Common myeloid progenitor, CD34-positive (primary cell): ENCODE measurements at regions not wholly inside any gene's neighbourhood (a gene's known extent, or its start where the extent isn't known, plus 50 kb on each side); places are given as distances from the start of the nearest gene placed in this dataset.
A peak's percentile ranks its signal among the peaks of the same experiment; 100 is the strongest.

Source experiments
- CTCF ChIA-PET: fragments of 350-600 bp; sonication (Branson Sonifier 250); formaldehyde crosslinking; loops from one replicate; lab custom pipeline; 2021; ENCODE audit warnings: antibody characterized with exemption; lab: Charles Lee
- POLR2A ChIA-PET: fragments of 350-600 bp; sonication (Branson Sonifier 250); formaldehyde crosslinking; loops from one replicate; lab custom pipeline; 2021; ENCODE audit warnings: antibody characterized with exemption; lab: Charles Lee
- DNase-seq, 3 donors: peaks; one replicate each; pipeline versions ENCODE4 v3.0.0 to v3.0.0-alpha.2; 2013
- H3K27ac ChIP-seq, 2 experiments: 1 replicate in 1 of 2; 2 replicates in 1 of 2; pipeline ENCODE4 v1.7.0; 2013; ENCODE audit warnings: inconsistent platforms in 2 of 2, low read length in 2 of 2, mild to moderate bottlenecking in 2 of 2, low read depth in 1 of 2, moderate library complexity in 1 of 2; ENCODE audit not compliant: severe bottlenecking in 2 of 2, insufficient read depth in 1 of 2, poor library complexity in 1 of 2
- H3K27me3 ChIP-seq, 5 experiments: replicated peaks in 2 of 5; 1 replicate in 3 of 5; 2 replicates in 2 of 5; pipeline versions ENCODE4 v1.6.1 to v1.7.0; 2013; ENCODE audit warnings: low read length in 4 of 5, mild to moderate bottlenecking in 2 of 5, moderate library complexity in 2 of 5, inconsistent platforms in 1 of 5; ENCODE audit not compliant: insufficient read depth in 5 of 5, control insufficient read depth in 4 of 5
- H3K36me3 ChIP-seq, 4 experiments: 1 replicate in 2 of 4; 2 replicates in 2 of 4; pipeline versions ENCODE4 v1.6.1 to v1.7.0; 2013; ENCODE audit warnings: low read length in 3 of 4, control low read depth in 1 of 4, mild to moderate bottlenecking in 1 of 4; ENCODE audit not compliant: control insufficient read depth in 4 of 4, insufficient read depth in 4 of 4
- H3K4me1 ChIP-seq, 4 experiments: 1 replicate in 3 of 4; 2 replicates in 1 of 4; pipeline versions ENCODE4 v1.6.1 to v1.7.1; 2013; ENCODE audit warnings: low read length in 3 of 4, mild to moderate bottlenecking in 3 of 4, control low read depth in 1 of 4, inconsistent platforms in 1 of 4, moderate library complexity in 1 of 4; ENCODE audit not compliant: control insufficient read depth in 4 of 4, insufficient read depth in 4 of 4; ENCODE audit errors: control extremely low read depth in 1 of 4
- H3K4me3 ChIP-seq, 7 experiments: 1 replicate in 4 of 7; 2 replicates in 3 of 7; pipeline versions ENCODE4 v1.5.1 to v1.7.0; 2013; ENCODE audit warnings: mild to moderate bottlenecking in 7 of 7, low read length in 6 of 7, moderate library complexity in 6 of 7, inconsistent platforms in 2 of 7, low read depth in 2 of 7, control low read depth in 1 of 7; ENCODE audit not compliant: insufficient read depth in 4 of 7, control insufficient read depth in 1 of 7; ENCODE audit errors: extremely low read depth in 1 of 7
- H3K9me3 ChIP-seq, 5 experiments: 1 replicate in 4 of 5; 2 replicates in 1 of 5; pipeline versions ENCODE4 v1.6.1 to v1.7.1; 2013; ENCODE audit warnings: low read length in 4 of 5, mild to moderate bottlenecking in 2 of 5, inconsistent platforms in 1 of 5, low read depth in 1 of 5, moderate library complexity in 1 of 5; ENCODE audit not compliant: control insufficient read depth in 4 of 5, insufficient read depth in 2 of 5; ENCODE audit errors: control extremely low read depth in 1 of 5
- WGBS: methylation state at CpG from one replicate; pipeline ENCODE4 v1.1.5; 2013; ENCODE audit not compliant: insufficient coverage; 5-methylcytosine and 5-hydroxymethylcytosine counted together

GRCh38 chr3:174758943-174759342, 100.2 kb upstream of the NAALADL2 start:
- no peak overlapping the region for H3K4me3 ChIP-seq
- H3K36me3 ChIP-seq = no peaks in the 10 kb centered on the region
- DNase-seq = no peak
- no peak overlapping the region for H3K27ac ChIP-seq
- H3K27me3 ChIP-seq = no peaks in the 10 kb centered on the region
- peaks cover 0 to under 1% (median 0%) of the 10 kb centered on the region in 5 experiments for H3K9me3 ChIP-seq
- ChIA-PET CTCF (interaction anchor here (0.7 kb wide), 1 partner anchor 845 kb away, joined by 3 read pairs; no protein-coding TSS in a partner anchor), POLR2A (no interaction called here)
- H3K4me1 ChIP-seq = no peaks in the 10 kb centered on the region

GRCh38 chr3:174767406-174767805, 91.7 kb upstream of the NAALADL2 start:
- Histone ChIP-seq H3K36me3 (no peaks in the 10 kb centered on the region), H3K4me1 (peaks cover 0 to 4% (median 0%) of the 10 kb centered on the region in 4 experiments), H3K9me3 (no peaks in the 10 kb centered on the region), H3K4me3 (no peak overlapping the region), H3K27me3 (no peaks in the 10 kb centered on the region), H3K27ac (no peak overlapping the region)
- WGBS = 67% methylated on average over 3 of the region's 5 CpGs
- ChIA-PET CTCF (interaction anchor here (0.6 kb wide), 1 partner anchor 37 kb away, joined by 3 read pairs; no protein-coding TSS in a partner anchor), POLR2A (no interaction called here)
- DNase-seq = no peak

- DNase-seq = peak in 2 of 3 donors; percentile 1 to 15
- H3K9me3 ChIP-seq = no peaks in the 10 kb centered on the region
- ChIA-PET POLR2A (no interaction called here), CTCF (no interaction called here)
- peaks cover 0 to 4% (median 0%) of the 10 kb centered on the region in 4 experiments for H3K4me1 ChIP-seq
- peak overlapping the region in 1 of 7 experiments; percentile 23 for H3K4me3 ChIP-seq
- H3K27me3 ChIP-seq = no peaks in the 10 kb centered on the region
- H3K27ac ChIP-seq = peak overlapping the region in 1 of 2 experiments; percentile 61
- 24% methylated on average over 4 of the region's 5 CpGs for WGBS
- no peaks in the 10 kb centered on the region for H3K36me3 ChIP-seq
These were observed 91.2 kb upstream of the NAALADL2 start for GRCh38 chr3:174767853-174768382.

- no CpG with 5 or more reads among the region's 2 CpGs for WGBS
- POLR2A ChIA-PET = no interaction called here
These were observed 90.0 kb upstream of the NAALADL2 start for GRCh38 chr3:174769171-174769570.

GRCh38 chr3:174775603-174776002, 83.5 kb upstream of the NAALADL2 start:
- no peak for DNase-seq
- Histone ChIP-seq H3K4me1 (no peaks in the 10 kb centered on the region), H3K27ac (no peak overlapping the region), H3K27me3 (no peaks in the 10 kb centered on the region), H3K9me3 (no peaks in the 10 kb centered on the region), H3K4me3 (no peak overlapping the region), H3K36me3 (no peaks in the 10 kb centered on the region)
- CTCF ChIA-PET = no interaction called here
- 100% methylated on average over 3 of the region's 3 CpGs for WGBS
- POLR2A ChIA-PET = no interaction called here

More at GRCh38 chr3:174769171-174769570, 90.0 kb upstream of the NAALADL2 start:
- Histone ChIP-seq H3K9me3 (no peaks in the 10 kb centered on the region), H3K36me3 (no peaks in the 10 kb centered on the region), H3K27me3 (no peaks in the 10 kb centered on the region), H3K4me3 (no peak overlapping the region), H3K27ac (no peak overlapping the region), H3K4me1 (peaks cover 0 to 4% (median 0%) of the 10 kb centered on the region in 4 experiments)
- CTCF ChIA-PET = no interaction called here
- no peak for DNase-seq

- no peak overlapping the region for H3K27ac ChIP-seq
- H3K36me3 ChIP-seq = no peaks in the 10 kb centered on the region
- ChIA-PET POLR2A (no interaction called here), CTCF (interaction anchor here (1.0 kb wide), 1 partner anchor 9 kb away, joined by 4 read pairs; no protein-coding TSS in a partner anchor)
- H3K9me3 ChIP-seq = no peaks in the 10 kb centered on the region
- WGBS = 91% methylated on average over 3 of the region's 4 CpGs
- H3K4me3 ChIP-seq = no peak overlapping the region
- no peaks in the 10 kb centered on the region for H3K27me3 ChIP-seq
- H3K4me1 ChIP-seq = no peaks in the 10 kb centered on the region
- no peak for DNase-seq
These were observed 83.0 kb upstream of the NAALADL2 start for GRCh38 chr3:174776123-174776522.

GRCh38 chr3:174776636-174777035, 82.5 kb upstream of the NAALADL2 start:
- no peak for DNase-seq
- no CpG with 5 or more reads among the region's 2 CpGs for WGBS
- POLR2A ChIA-PET = no interaction called here
- CTCF ChIA-PET = interaction anchor here (1.0 kb wide), 1 partner anchor 8 kb away, joined by 4 read pairs; no protein-coding TSS in a partner anchor
- Histone ChIP-seq H3K4me1 (no peaks in the 10 kb centered on the region), H3K36me3 (no peaks in the 10 kb centered on the region), H3K4me3 (no peak overlapping the region), H3K27ac (no peak overlapping the region), H3K9me3 (no peaks in the 10 kb centered on the region), H3K27me3 (no peaks in the 10 kb centered on the region)
